ENCODE measurements at regions not wholly inside any gene's neighbourhood (a gene's known extent, or its start where the extent isn't known, plus 50 kb on each side); places are given as distances from the start of the nearest gene placed in this dataset.

DNA sequence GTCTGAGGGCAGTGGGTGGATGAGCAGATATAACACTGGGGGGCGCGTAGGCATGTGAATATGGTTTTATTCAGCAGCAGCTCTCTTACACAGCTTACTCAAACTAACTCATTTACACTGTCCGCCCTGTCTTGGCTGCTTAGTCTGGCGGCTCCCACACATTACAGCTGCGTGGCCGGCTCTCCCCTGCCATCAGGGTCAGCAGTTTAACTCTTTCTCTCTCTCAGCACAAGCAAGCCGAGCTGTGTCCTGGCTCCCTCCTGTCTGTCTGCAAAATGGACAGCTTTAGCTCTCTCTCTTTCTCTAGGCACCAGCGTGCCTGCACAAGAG lies 1310.1 kb upstream of the RAG2 start:
- no peak for TF ChIP-seq SREBF2 (IDR thresholded peaks at IDR 0.05; ENCODE audit: low read length)
- TF ChIP-seq SUZ12 (IDR thresholded peaks at IDR 0.05; ENCODE audit: unreplicated experiment), result no peak
- TF ChIP-seq CHD1 (IDR thresholded peaks at IDR 0.05; ENCODE audit: low read depth, low read length), result no peak
- TF ChIP-seq EP300 (IDR thresholded peaks at IDR 0.05; ENCODE audit: borderline replicate concordance in 1 of 2, control insufficient read depth in 1 of 2, low read depth in 2 of 2, low read length in 2 of 2), result no peak
- no peak for TF ChIP-seq CTCF (IDR thresholded peaks at IDR 0.05 in 2 of 3, conservative IDR thresholded peaks at IDR 0.05 in 1 of 3; ENCODE audit: control insufficient read depth in 2 of 3, extremely low read depth in 1 of 3, insufficient read depth in 1 of 3, low read depth in 3 of 3, low read length in 3 of 3)
- TF ChIP-seq CEBPB (IDR thresholded peaks at IDR 0.05; ENCODE audit: borderline replicate concordance in 1 of 2, low read depth in 2 of 2, low read length in 2 of 2), result no peak
- no peak for TF ChIP-seq STAT1 (conservative IDR thresholded peaks at IDR 0.05)
- TF ChIP-seq PML (IDR thresholded peaks at IDR 0.05; ENCODE audit: low read length), result no peak

Data from GM12878 (cell line).